Spinal cord (tissue), 9 donors: ENCODE measurements at regions not wholly inside any gene's neighbourhood (a gene's known extent, or its start where the extent isn't known, plus 50 kb on each side); places are given as distances from the start of the nearest gene placed in this dataset.

Experiments used
- DNase-seq, 6 donors: peaks; one replicate each; pipeline versions ENCODE4 v3.0.0 to v3.0.0-alpha.2; 2013 to 2015; ENCODE audit warnings: low spot score in 6 of 6, low read depth in 4 of 6
- H3K27ac ChIP-seq: one replicate; pipeline ENCODE4 v1.5.1; 2013; ENCODE audit warnings: low read depth, low read length, control low read depth
- H3K27me3 ChIP-seq: one replicate; pipeline ENCODE4 v1.6.1; 2013; ENCODE audit warnings: low read length; ENCODE audit not compliant: control insufficient read depth, insufficient read depth
- H3K36me3 ChIP-seq: one replicate; pipeline ENCODE4 v1.6.1; 2013; ENCODE audit warnings: low read length; ENCODE audit not compliant: control insufficient read depth, insufficient read depth
- H3K4me1 ChIP-seq: one replicate; pipeline ENCODE4 v1.6.1; 2013; ENCODE audit warnings: low read length; ENCODE audit not compliant: control insufficient read depth, insufficient read depth
- H3K4me3 ChIP-seq: one replicate; pipeline ENCODE4 v1.5.1; 2013; ENCODE audit warnings: low read depth, low read length, control low read depth
- H3K9me3 ChIP-seq: one replicate; pipeline ENCODE4 v1.6.1; 2013; ENCODE audit warnings: low read length; ENCODE audit not compliant: control insufficient read depth, insufficient read depth
- WGBS: methylation state at CpG from one replicate; pipeline ENCODE4 v1.1.5; 2013; ENCODE audit warnings: missing lambda C conversion rate; ENCODE audit not compliant: insufficient coverage; 5-methylcytosine and 5-hydroxymethylcytosine counted together
- donor health status: healthy.

DNA sequence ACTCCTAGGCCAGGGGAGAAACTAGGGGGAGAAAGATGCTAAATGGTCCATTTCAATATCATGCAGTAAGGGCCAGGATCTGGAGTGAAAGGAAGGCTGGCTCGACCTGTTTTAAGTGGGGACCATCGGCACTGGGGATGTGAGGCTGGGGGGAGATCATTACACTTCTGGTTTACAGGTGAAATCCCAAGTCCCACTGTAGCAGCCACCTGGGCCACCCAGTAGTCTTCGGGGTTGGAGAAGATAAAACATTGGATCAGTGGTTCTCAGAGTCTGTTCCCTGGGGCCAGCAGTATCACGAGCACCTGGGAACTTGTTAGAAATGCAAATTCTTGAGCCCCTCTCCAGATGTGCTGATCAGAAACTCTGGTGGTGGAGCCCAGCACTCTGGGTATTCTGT is 111.3 kb upstream of the ALDH1B1 start:
- peaks cover 2% of the 10 kb centered on the region for H3K27me3 ChIP-seq
- no peak for DNase-seq
- no peaks in the 10 kb centered on the region for H3K9me3 ChIP-seq
- WGBS: 93% methylated on average over 3 of the region's 4 CpGs
- H3K27ac ChIP-seq: no peak overlapping the region
- peaks cover 22% of the 10 kb centered on the region for H3K4me1 ChIP-seq
- H3K36me3 ChIP-seq: no peaks in the 10 kb centered on the region
- H3K4me3 ChIP-seq: no peak overlapping the region

DNA sequence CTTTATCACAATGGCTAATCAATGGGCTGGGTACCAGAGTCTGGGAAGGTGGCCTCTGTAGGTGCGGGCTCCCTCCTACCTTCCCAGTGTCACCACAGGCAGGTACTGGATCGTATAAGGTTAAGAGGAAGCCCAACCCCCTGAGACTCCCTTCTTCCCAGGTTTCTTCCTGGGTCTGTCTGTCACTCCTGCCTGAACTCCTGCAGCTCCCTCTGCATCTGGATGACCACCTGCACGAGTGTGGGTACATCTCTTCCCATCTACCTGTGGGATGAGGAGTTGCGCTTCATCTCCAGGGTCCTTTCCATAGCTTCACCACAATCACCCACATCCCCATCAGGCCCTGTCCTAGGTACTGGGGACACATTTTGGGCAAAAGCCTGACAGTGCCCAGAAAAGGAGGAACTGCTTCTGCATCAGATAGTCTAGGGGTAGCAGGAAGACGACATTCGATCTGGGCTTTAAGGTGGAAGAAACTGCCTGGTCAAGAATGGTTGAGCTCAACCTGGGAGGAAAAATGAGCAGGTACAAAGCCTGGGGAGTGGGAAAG is 112.2 kb upstream of the ALDH1B1 start:
- H3K4me1 ChIP-seq: peaks cover 21% of the 10 kb centered on the region
- H3K9me3 ChIP-seq: no peaks in the 10 kb centered on the region
- peaks cover 2% of the 10 kb centered on the region for H3K27me3 ChIP-seq
- 44% methylated on average over 2 of the region's 6 CpGs for WGBS
- no peak overlapping the region for H3K4me3 ChIP-seq
- no peak for DNase-seq
- no peak overlapping the region for H3K27ac ChIP-seq
- H3K36me3 ChIP-seq: no peaks in the 10 kb centered on the region

DNA sequence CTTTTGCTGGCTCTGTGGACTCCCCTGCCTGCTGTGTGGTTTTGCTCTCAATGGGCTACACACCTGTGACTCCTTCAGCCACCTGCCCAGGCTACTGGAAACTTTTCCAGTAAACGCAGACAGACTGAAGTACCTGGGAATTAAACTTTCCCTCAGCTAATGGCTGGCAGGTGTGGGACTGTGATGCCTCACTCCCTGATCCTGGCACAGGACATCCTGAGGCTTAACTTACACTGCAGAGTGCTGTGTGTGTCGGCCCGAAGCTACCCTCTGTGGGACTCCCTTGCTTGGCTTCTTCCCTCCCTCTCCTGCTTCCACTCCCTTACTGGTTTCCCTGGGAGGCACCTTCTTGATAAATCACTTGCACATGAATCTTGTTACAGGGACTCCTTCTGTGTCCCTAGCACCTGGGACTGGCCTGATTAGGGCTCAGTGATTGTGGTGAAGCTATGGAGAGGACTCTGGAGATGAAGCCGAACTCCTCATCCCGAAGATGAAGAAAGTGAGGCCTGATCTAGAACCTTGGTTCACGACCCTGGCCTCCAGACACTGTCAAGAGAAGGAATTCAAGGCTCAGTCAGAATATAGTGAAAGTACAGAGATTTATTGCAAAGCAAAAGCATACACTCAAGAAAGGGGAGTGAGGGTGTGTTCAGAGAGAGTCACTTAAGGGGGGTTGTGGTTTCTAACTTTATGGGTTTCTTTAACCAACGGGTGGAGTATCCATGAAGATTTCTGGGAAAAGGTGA is 113.4 kb upstream of the ALDH1B1 start:
- Histone ChIP-seq H3K36me3 (no peaks in the 10 kb centered on the region), H3K4me3 (no peak overlapping the region), H3K27me3 (peaks cover 2% of the 10 kb centered on the region), H3K9me3 (no peaks in the 10 kb centered on the region), H3K4me1 (peaks cover 8% of the 10 kb centered on the region), H3K27ac (no peak overlapping the region)
- 91% methylated on average over 7 of the region's 7 CpGs for WGBS
- DNase-seq: no peak

DNA sequence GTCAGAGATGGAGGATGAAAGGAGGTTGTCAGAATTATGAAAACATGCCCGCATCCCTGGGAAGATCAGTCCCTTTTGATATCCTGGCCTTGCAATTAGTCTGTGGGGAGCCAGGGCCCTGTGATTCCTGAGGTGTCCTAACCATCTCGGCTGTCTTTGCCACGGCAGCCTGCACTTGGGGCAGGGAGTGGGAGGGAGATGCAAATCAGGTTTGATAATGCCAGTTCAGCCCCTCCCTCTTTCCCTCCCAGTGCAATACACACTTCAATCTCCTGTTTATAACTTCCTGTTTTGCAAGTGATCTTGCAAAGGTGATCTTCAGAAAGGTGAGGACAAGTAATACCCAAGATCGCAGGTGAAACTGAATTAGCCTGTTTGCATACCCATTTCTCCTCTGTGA is 114.0 kb upstream of the ALDH1B1 start:
- Histone ChIP-seq H3K27me3 (peaks cover 2% of the 10 kb centered on the region), H3K4me3 (no peak overlapping the region), H3K27ac (no peak overlapping the region), H3K36me3 (no peaks in the 10 kb centered on the region), H3K4me1 (peaks cover 5% of the 10 kb centered on the region), H3K9me3 (no peaks in the 10 kb centered on the region)
- no peak for DNase-seq
- WGBS: 73% methylated on average over 2 of the region's 4 CpGs

DNA sequence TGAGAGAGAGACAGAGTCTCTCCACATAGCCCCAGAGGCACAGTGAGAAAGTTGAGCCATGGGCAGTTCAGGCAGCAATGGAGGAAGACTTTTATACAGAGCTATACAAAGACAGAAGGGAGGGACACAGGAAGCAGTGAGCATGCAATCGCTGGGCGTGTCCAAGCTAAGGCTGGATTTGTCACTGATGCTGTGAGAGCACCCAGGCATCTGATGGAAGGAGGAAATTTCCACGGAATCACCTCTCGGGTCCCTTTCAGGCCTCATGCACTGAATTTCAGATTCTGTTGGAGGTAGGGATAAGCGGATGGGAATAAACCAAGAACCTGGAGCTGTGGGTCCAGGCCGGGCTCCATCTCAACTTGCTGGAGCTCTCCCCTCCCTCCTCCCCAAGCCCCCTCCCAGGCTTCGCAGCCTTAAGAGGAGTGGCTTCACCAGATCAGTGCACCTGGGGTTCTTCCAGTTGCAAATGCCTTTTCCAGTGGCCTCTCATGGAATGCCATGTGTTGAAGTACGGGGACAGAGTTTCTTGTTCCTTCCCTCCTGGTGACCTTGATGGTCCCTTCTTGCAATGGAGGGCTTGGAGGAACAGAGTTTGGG is 114.8 kb upstream of the ALDH1B1 start:
- 80% methylated on average over 6 of the region's 8 CpGs for WGBS

DNA sequence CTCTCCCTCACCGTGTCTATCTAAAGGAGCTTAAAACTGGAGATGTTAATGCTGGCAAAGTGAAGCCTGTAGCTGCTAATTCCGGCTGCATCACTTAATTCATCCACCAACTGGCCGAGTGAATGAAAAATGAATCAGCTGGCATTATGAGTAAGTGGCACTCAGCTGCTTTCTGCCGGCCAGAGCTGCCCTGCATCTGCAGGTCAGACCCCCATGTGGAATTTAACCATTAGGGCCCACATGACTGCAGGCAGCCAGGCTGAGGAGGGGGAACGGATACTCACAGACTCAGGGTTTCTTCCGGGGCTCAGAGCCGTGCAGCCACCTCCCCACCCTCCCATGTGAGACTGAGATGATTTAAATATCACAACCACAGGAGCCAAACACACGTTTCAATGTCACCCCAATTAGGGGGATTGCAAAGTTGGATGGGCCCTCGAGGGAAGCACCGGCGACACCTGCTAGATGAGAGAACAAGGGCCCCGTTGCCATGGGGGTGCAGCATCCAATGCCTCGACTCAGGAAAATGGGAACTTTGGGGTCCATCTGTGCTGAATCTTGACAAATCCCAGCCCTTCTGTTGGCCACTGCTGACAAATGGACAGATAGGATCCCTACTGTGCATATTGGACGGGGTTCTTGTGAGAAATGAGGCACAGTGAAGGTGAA is 115.6 kb upstream of the ALDH1B1 start:
- Histone ChIP-seq H3K4me1 (peaks cover 5% of the 10 kb centered on the region), H3K27ac (no peak overlapping the region), H3K4me3 (no peak overlapping the region), H3K9me3 (no peaks in the 10 kb centered on the region), H3K27me3 (peaks cover 2% of the 10 kb centered on the region), H3K36me3 (no peaks in the 10 kb centered on the region)
- 53% methylated on average over 7 of the region's 14 CpGs for WGBS
- peak in 1 of 6 donors; percentile 34 for DNase-seq

More for the DNA sequence above, 114.8 kb upstream of the ALDH1B1 start:
- no peak for DNase-seq
- H3K36me3 ChIP-seq: no peaks in the 10 kb centered on the region
- no peak overlapping the region for H3K4me3 ChIP-seq
- H3K9me3 ChIP-seq: no peaks in the 10 kb centered on the region
- no peak overlapping the region for H3K27ac ChIP-seq
- peaks cover 2% of the 10 kb centered on the region for H3K27me3 ChIP-seq
- H3K4me1 ChIP-seq: peaks cover 5% of the 10 kb centered on the region

DNA sequence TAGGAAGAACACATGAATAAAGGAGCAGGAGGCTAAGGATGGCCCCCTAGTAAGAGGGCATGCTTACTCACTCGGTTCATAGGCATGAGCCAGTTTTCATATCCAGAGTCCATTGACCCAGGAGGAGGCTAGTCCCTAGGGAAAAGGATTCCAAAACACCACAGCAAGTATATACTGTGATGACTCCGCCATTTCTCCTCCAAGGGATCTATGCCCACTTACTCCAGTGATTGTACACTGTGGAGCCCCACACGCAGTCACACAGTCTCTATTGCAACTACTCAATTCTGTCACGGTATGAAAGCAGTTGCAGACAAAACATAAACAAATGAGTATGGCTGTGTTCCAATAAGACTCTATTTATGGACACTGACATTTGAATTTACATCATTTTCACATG is 117.7 kb upstream of the ALDH1B1 start:
- H3K4me3 ChIP-seq: no peak overlapping the region
- H3K4me1 ChIP-seq: peaks cover 5% of the 10 kb centered on the region
- 62% methylated on average over 2 of the region's 4 CpGs for WGBS
- DNase-seq: no peak
- H3K9me3 ChIP-seq: no peaks in the 10 kb centered on the region
- peaks cover 2% of the 10 kb centered on the region for H3K27me3 ChIP-seq
- H3K36me3 ChIP-seq: no peaks in the 10 kb centered on the region
- no peak overlapping the region for H3K27ac ChIP-seq

DNA sequence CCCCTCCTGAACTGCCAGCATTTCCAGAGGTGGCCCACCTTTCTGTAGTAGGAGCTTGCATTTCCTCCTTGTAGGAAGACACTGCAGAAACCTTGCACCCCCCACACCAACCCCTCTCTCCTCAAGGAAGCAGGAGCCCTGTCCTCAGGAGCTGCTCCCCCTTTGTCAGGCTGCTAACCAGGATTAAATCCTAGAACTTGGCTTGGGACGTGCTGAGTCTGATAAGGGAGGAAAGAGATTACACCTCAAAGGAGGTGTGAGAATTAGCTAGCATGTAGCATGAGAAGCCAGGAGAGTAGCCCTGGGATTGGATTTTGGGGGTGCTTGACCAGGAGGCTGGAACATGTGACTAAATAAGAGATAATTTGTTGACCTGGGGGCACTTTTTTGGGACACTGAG is 119.8 kb upstream of the ALDH1B1 start:
- Histone ChIP-seq H3K27ac (no peak overlapping the region), H3K36me3 (no peaks in the 10 kb centered on the region), H3K27me3 (peaks cover 2% of the 10 kb centered on the region), H3K4me1 (peaks cover 5% of the 10 kb centered on the region), H3K9me3 (no peaks in the 10 kb centered on the region), H3K4me3 (no peak overlapping the region)
- no peak for DNase-seq
- WGBS: 70% methylated on average over 1 of the region's 1 CpG

DNA sequence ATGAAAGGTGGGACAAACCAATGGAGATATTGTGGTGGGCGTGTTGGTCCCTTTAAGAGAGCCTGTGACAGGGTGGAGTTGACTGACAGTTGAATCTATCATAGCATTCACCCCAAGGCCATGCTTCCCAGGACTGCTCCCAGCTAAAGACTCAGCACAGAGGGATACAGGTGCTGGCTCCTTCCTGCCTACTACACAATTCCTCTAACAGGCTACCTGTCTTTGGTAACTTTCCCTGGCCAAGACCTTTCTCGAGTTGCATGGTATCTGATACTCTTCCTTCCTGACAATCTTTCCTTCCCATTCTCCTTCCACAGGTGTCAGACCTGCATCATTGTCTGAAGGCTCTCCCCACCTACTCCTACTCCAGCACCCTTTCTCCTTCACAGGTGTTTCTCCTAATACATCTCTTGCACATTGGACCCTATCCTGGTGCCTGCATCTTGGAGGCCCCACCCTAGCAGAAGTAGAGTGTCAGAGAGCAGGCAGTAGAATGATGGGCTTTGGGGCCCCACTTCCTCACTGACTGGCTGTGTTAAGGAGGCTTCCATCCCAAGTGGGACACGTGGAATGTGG is 120.7 kb upstream of the ALDH1B1 start:
- WGBS: 49% methylated on average over 2 of the region's 3 CpGs
- H3K4me1 ChIP-seq: peaks cover under 1% of the 10 kb centered on the region
- H3K9me3 ChIP-seq: no peaks in the 10 kb centered on the region
- DNase-seq: no peak
- H3K36me3 ChIP-seq: no peaks in the 10 kb centered on the region
- H3K27me3 ChIP-seq: no peaks in the 10 kb centered on the region
- no peak overlapping the region for H3K4me3 ChIP-seq
- no peak overlapping the region for H3K27ac ChIP-seq
